IPS-20b (cell line): ENCODE measurements at regions not wholly inside any gene's neighbourhood (a gene's known extent, or its start where the extent isn't known, plus 50 kb on each side); places are given as distances from the start of the nearest gene placed in this dataset.

Experiments
- H3K27ac ChIP-seq: one replicate; pipeline ENCODE4 v1.5.1; 2013; ENCODE audit warnings: low read length
- H3K27me3 ChIP-seq: 2 replicates; pipeline ENCODE4 v1.6.1; 2013; ENCODE audit warnings: mild to moderate bottlenecking, low read length, inconsistent platforms; ENCODE audit not compliant: insufficient read depth
- H3K36me3 ChIP-seq: 2 replicates; pipeline ENCODE4 v1.6.1; 2013; ENCODE audit warnings: low read depth, mild to moderate bottlenecking, inconsistent platforms, low read length, moderate library complexity; ENCODE audit not compliant: insufficient read depth
- H3K4me1 ChIP-seq: 2 replicates; pipeline ENCODE4 v1.6.1; 2013; ENCODE audit warnings: mild to moderate bottlenecking, control low read depth, inconsistent platforms, low read length, moderate library complexity; ENCODE audit not compliant: insufficient read depth
- H3K4me3 ChIP-seq: 2 replicates; pipeline ENCODE4 v1.5.1; 2013; ENCODE audit warnings: mild to moderate bottlenecking, low read length, inconsistent platforms
- H3K9ac ChIP-seq: 2 replicates; pipeline ENCODE4 v1.6.1; 2013; ENCODE audit warnings: low read depth, mild to moderate bottlenecking, inconsistent platforms, low read length, moderate library complexity
- H3K9me3 ChIP-seq: 2 replicates; pipeline ENCODE4 v1.6.1; 2013; ENCODE audit warnings: mild to moderate bottlenecking, low read depth, low read length, inconsistent platforms; ENCODE audit not compliant: insufficient read depth

- no peaks in the 10 kb centered on the region for H3K27me3 ChIP-seq
- H3K4me3 ChIP-seq: no peak overlapping the region
- H3K27ac ChIP-seq: no peak overlapping the region
- 0 out of 2 replicates have a peak, but pooled peaks cover 3% of the 10 kb centered on the region for H3K4me1 ChIP-seq
- H3K9me3 ChIP-seq: no peaks in the 10 kb centered on the region
- no peaks in the 10 kb centered on the region for H3K36me3 ChIP-seq
- no peak overlapping the region for H3K9ac ChIP-seq
Measured at GRCh38 chr2:118693287-118693822, 154.1 kb downstream of the EN1 start.

- H3K27ac ChIP-seq: no peak overlapping the region
Measured at GRCh38 chr2:118689874-118690273, 157.6 kb downstream of the EN1 start.

GRCh38 chr2:118689456-118689855, 158.0 kb downstream of the EN1 start:
- Histone ChIP-seq H3K27ac (no peak overlapping the region), H3K9ac (no peak overlapping the region), H3K27me3 (no peaks in the 10 kb centered on the region), H3K4me3 (no peak overlapping the region), H3K9me3 (no peaks in the 10 kb centered on the region), H3K4me1 (no peaks in the 10 kb centered on the region), H3K36me3 (no peaks in the 10 kb centered on the region)

More at GRCh38 chr2:118689874-118690273, 157.6 kb downstream of the EN1 start:
- no peaks in the 10 kb centered on the region for H3K27me3 ChIP-seq
- H3K36me3 ChIP-seq: no peaks in the 10 kb centered on the region
- no peak overlapping the region for H3K9ac ChIP-seq
- no peaks in the 10 kb centered on the region for H3K4me1 ChIP-seq
- H3K4me3 ChIP-seq: no peak overlapping the region
- no peaks in the 10 kb centered on the region for H3K9me3 ChIP-seq

GRCh38 chr2:118689033-118689432, 158.4 kb downstream of the EN1 start:
- no peaks in the 10 kb centered on the region for H3K4me1 ChIP-seq
- no peaks in the 10 kb centered on the region for H3K36me3 ChIP-seq
- H3K27ac ChIP-seq: no peak overlapping the region
- H3K9ac ChIP-seq: no peak overlapping the region
- no peaks in the 10 kb centered on the region for H3K27me3 ChIP-seq
- no peaks in the 10 kb centered on the region for H3K9me3 ChIP-seq
- no peak overlapping the region for H3K4me3 ChIP-seq

GRCh38 chr2:118687698-118688097, 159.8 kb downstream of the EN1 start:
- Histone ChIP-seq H3K27me3 (no peaks in the 10 kb centered on the region), H3K9ac (no peak overlapping the region), H3K4me1 (no peaks in the 10 kb centered on the region), H3K9me3 (no peaks in the 10 kb centered on the region), H3K27ac (no peak overlapping the region), H3K36me3 (no peaks in the 10 kb centered on the region), H3K4me3 (no peak overlapping the region)

GRCh38 chr2:118687192-118687591, 160.3 kb downstream of the EN1 start:
- H3K36me3 ChIP-seq: no peaks in the 10 kb centered on the region
- no peak overlapping the region for H3K4me3 ChIP-seq

GRCh38 chr2:118686346-118686745, 161.1 kb downstream of the EN1 start:
- no peak overlapping the region for H3K27ac ChIP-seq
- H3K4me3 ChIP-seq: no peak overlapping the region
- H3K9ac ChIP-seq: no peak overlapping the region
- H3K27me3 ChIP-seq: no peaks in the 10 kb centered on the region
- no peaks in the 10 kb centered on the region for H3K9me3 ChIP-seq
- no peaks in the 10 kb centered on the region for H3K4me1 ChIP-seq
- H3K36me3 ChIP-seq: no peaks in the 10 kb centered on the region

More at GRCh38 chr2:118687192-118687591, 160.3 kb downstream of the EN1 start:
- no peaks in the 10 kb centered on the region for H3K9me3 ChIP-seq
- H3K9ac ChIP-seq: no peak overlapping the region
- no peaks in the 10 kb centered on the region for H3K27me3 ChIP-seq
- H3K4me1 ChIP-seq: no peaks in the 10 kb centered on the region
- H3K27ac ChIP-seq: no peak overlapping the region

GRCh38 chr2:118683460-118683859, 164.0 kb downstream of the EN1 start:
- H3K4me3 ChIP-seq: no peak overlapping the region
- H3K4me1 ChIP-seq: no peaks in the 10 kb centered on the region
- H3K36me3 ChIP-seq: no peaks in the 10 kb centered on the region
- no peak overlapping the region for H3K9ac ChIP-seq
- H3K27me3 ChIP-seq: no peaks in the 10 kb centered on the region
- H3K27ac ChIP-seq: no peak overlapping the region
- H3K9me3 ChIP-seq: no peaks in the 10 kb centered on the region

- H3K36me3 ChIP-seq: no peaks in the 10 kb centered on the region
- H3K27ac ChIP-seq: no peak overlapping the region
- no peak overlapping the region for H3K4me3 ChIP-seq
- H3K9ac ChIP-seq: no peak overlapping the region
- no peaks in the 10 kb centered on the region for H3K4me1 ChIP-seq
- H3K27me3 ChIP-seq: no peaks in the 10 kb centered on the region
- no peaks in the 10 kb centered on the region for H3K9me3 ChIP-seq
Measured at GRCh38 chr2:118678985-118679384, 168.5 kb downstream of the EN1 start.

GRCh38 chr2:118677546-118677945, 169.9 kb downstream of the EN1 start:
- Histone ChIP-seq H3K36me3 (no peaks in the 10 kb centered on the region), H3K9me3 (no peaks in the 10 kb centered on the region), H3K27me3 (no peaks in the 10 kb centered on the region), H3K27ac (no peak overlapping the region), H3K9ac (no peak overlapping the region), H3K4me3 (no peak overlapping the region), H3K4me1 (no peaks in the 10 kb centered on the region)

- no peaks in the 10 kb centered on the region for H3K36me3 ChIP-seq
- H3K27me3 ChIP-seq: no peaks in the 10 kb centered on the region
Measured at GRCh38 chr2:118675531-118675930, 171.9 kb downstream of the EN1 start.

GRCh38 chr2:118672571-118673158, 174.8 kb downstream of the EN1 start:
- H3K9me3 ChIP-seq: no peaks in the 10 kb centered on the region
- H3K9ac ChIP-seq: no peak overlapping the region
- no peaks in the 10 kb centered on the region for H3K36me3 ChIP-seq
- H3K27me3 ChIP-seq: no peaks in the 10 kb centered on the region
- no peak overlapping the region for H3K4me3 ChIP-seq
- no peak overlapping the region for H3K27ac ChIP-seq
- H3K4me1 ChIP-seq: peaks cover 9% of the 10 kb centered on the region; the same call in 1 of the 2 replicates

More at GRCh38 chr2:118675531-118675930, 171.9 kb downstream of the EN1 start:
- Histone ChIP-seq H3K9me3 (no peaks in the 10 kb centered on the region), H3K4me3 (no peak overlapping the region), H3K27ac (no peak overlapping the region), H3K9ac (no peak overlapping the region), H3K4me1 (no peaks in the 10 kb centered on the region)
